ENCODE measurements at regions not wholly inside any gene's neighbourhood (a gene's known extent, or its start where the extent isn't known, plus 50 kb on each side); places are given as distances from the start of the nearest gene placed in this dataset.

GRCh38 chr5:163362840-163363371, 74.5 kb upstream of the CCNG1 start:
- H3K9me3 ChIP-seq (ENCODE audit: insufficient read depth, low read depth, low read length), result peaks cover 3% of the 10 kb centered on the region; the same call in 1 of the 2 replicates
- H3K27ac ChIP-seq (ENCODE audit: low read length), result no peak overlapping the region
- no peaks in the 10 kb centered on the region for H3K36me3 ChIP-seq (ENCODE audit: insufficient read depth, low read depth, low read length)
- H3K4me3 ChIP-seq (ENCODE audit: low read length), result no peak overlapping the region
- no peaks in the 10 kb centered on the region for H3K27me3 ChIP-seq (ENCODE audit: insufficient read depth, low read length)
- no peak overlapping the region for H3K9ac ChIP-seq (ENCODE audit: low read depth, low read length)
- no peaks in the 10 kb centered on the region for H3K4me1 ChIP-seq (ENCODE audit: insufficient read depth, low read length)

- Histone ChIP-seq H3K4me3 (ENCODE audit: low read length) (no peak overlapping the region), H3K9ac (ENCODE audit: low read depth, low read length) (no peak overlapping the region), H3K9me3 (ENCODE audit: insufficient read depth, low read depth, low read length) (peaks cover 3% of the 10 kb centered on the region; the same call in 1 of the 2 replicates), H3K27ac (ENCODE audit: low read length) (no peak overlapping the region), H3K36me3 (ENCODE audit: insufficient read depth, low read depth, low read length) (no peaks in the 10 kb centered on the region), H3K27me3 (ENCODE audit: insufficient read depth, low read length) (no peaks in the 10 kb centered on the region), H3K4me1 (ENCODE audit: insufficient read depth, low read length) (no peaks in the 10 kb centered on the region)
Measured at GRCh38 chr5:163363389-163363788, 74.0 kb upstream of the CCNG1 start.

GRCh38 chr5:163366757-163367156, 70.6 kb upstream of the CCNG1 start:
- H3K27ac ChIP-seq (ENCODE audit: low read length), result no peak overlapping the region
- H3K27me3 ChIP-seq (ENCODE audit: insufficient read depth, low read length), result no peaks in the 10 kb centered on the region

GRCh38 chr5:163369776-163370385, 67.5 kb upstream of the CCNG1 start:
- H3K9ac ChIP-seq (ENCODE audit: low read depth, low read length), result no peak overlapping the region
- no peaks in the 10 kb centered on the region for H3K27me3 ChIP-seq (ENCODE audit: insufficient read depth, low read length)
- H3K27ac ChIP-seq (ENCODE audit: low read length), result no peak overlapping the region
- H3K36me3 ChIP-seq (ENCODE audit: insufficient read depth, low read depth, low read length), result no peaks in the 10 kb centered on the region
- H3K4me3 ChIP-seq (ENCODE audit: low read length), result no peak overlapping the region
- peaks cover 7% of the 10 kb centered on the region for H3K4me1 ChIP-seq (ENCODE audit: insufficient read depth, low read length)
- H3K9me3 ChIP-seq (ENCODE audit: insufficient read depth, low read depth, low read length), result peaks cover 3% of the 10 kb centered on the region; the same call in 1 of the 2 replicates

More at GRCh38 chr5:163366757-163367156, 70.6 kb upstream of the CCNG1 start:
- no peaks in the 10 kb centered on the region for H3K4me1 ChIP-seq (ENCODE audit: insufficient read depth, low read length)
- H3K9ac ChIP-seq (ENCODE audit: low read depth, low read length), result no peak overlapping the region
- H3K9me3 ChIP-seq (ENCODE audit: insufficient read depth, low read depth, low read length), result peaks cover 3% of the 10 kb centered on the region; the same call in 1 of the 2 replicates
- no peaks in the 10 kb centered on the region for H3K36me3 ChIP-seq (ENCODE audit: insufficient read depth, low read depth, low read length)
- H3K4me3 ChIP-seq (ENCODE audit: low read length), result no peak overlapping the region

GRCh38 chr5:163373436-163374084, 63.8 kb upstream of the CCNG1 start:
- Histone ChIP-seq H3K36me3 (ENCODE audit: insufficient read depth, low read depth, low read length) (no peaks in the 10 kb centered on the region), H3K4me3 (ENCODE audit: low read length) (no peak overlapping the region), H3K9ac (ENCODE audit: low read depth, low read length) (no peak overlapping the region), H3K4me1 (ENCODE audit: insufficient read depth, low read length) (peaks cover 13% of the 10 kb centered on the region), H3K9me3 (ENCODE audit: insufficient read depth, low read depth, low read length) (no peaks in the 10 kb centered on the region), H3K27me3 (ENCODE audit: insufficient read depth, low read length) (no peaks in the 10 kb centered on the region), H3K27ac (ENCODE audit: low read length) (no peak overlapping the region)

- Histone ChIP-seq H3K27me3 (ENCODE audit: insufficient read depth, low read length) (no peaks in the 10 kb centered on the region), H3K9me3 (ENCODE audit: insufficient read depth, low read depth, low read length) (no peaks in the 10 kb centered on the region), H3K4me3 (ENCODE audit: low read length) (no peak overlapping the region), H3K27ac (ENCODE audit: low read length) (no peak overlapping the region), H3K4me1 (ENCODE audit: insufficient read depth, low read length) (peaks cover 15% of the 10 kb centered on the region), H3K36me3 (ENCODE audit: insufficient read depth, low read depth, low read length) (no peaks in the 10 kb centered on the region), H3K9ac (ENCODE audit: low read depth, low read length) (peak overlapping the region; percentile 21; the same call in 1 of the 2 replicates)
Measured at GRCh38 chr5:163377982-163378381, 59.4 kb upstream of the CCNG1 start.

GRCh38 chr5:163379298-163380155, 57.9 kb upstream of the CCNG1 start:
- Histone ChIP-seq H3K4me1 (ENCODE audit: insufficient read depth, low read length) (peaks cover 8% of the 10 kb centered on the region; the same call in 1 of the 2 replicates), H3K27me3 (ENCODE audit: insufficient read depth, low read length) (no peaks in the 10 kb centered on the region), H3K36me3 (ENCODE audit: insufficient read depth, low read depth, low read length) (no peaks in the 10 kb centered on the region), H3K9ac (ENCODE audit: low read depth, low read length) (no peak overlapping the region), H3K27ac (ENCODE audit: low read length) (no peak overlapping the region), H3K9me3 (ENCODE audit: insufficient read depth, low read depth, low read length) (no peaks in the 10 kb centered on the region), H3K4me3 (ENCODE audit: low read length) (no peak overlapping the region)

GRCh38 chr5:163381832-163382231, 55.6 kb upstream of the CCNG1 start:
- Histone ChIP-seq H3K4me1 (ENCODE audit: insufficient read depth, low read length) (peaks cover 8% of the 10 kb centered on the region; the same call in 1 of the 2 replicates), H3K9ac (ENCODE audit: low read depth, low read length) (no peak overlapping the region), H3K27ac (ENCODE audit: low read length) (no peak overlapping the region), H3K27me3 (ENCODE audit: insufficient read depth, low read length) (no peaks in the 10 kb centered on the region), H3K36me3 (ENCODE audit: insufficient read depth, low read depth, low read length) (no peaks in the 10 kb centered on the region), H3K4me3 (ENCODE audit: low read length) (no peak overlapping the region), H3K9me3 (ENCODE audit: insufficient read depth, low read depth, low read length) (no peaks in the 10 kb centered on the region)

GRCh38 chr5:163383754-163384153, 53.6 kb upstream of the CCNG1 start:
- Histone ChIP-seq H3K9me3 (ENCODE audit: insufficient read depth, low read depth, low read length) (no peaks in the 10 kb centered on the region), H3K4me1 (ENCODE audit: insufficient read depth, low read length) (0 out of 2 replicates have a peak, but pooled peaks cover 2% of the 10 kb centered on the region), H3K9ac (ENCODE audit: low read depth, low read length) (no peak overlapping the region), H3K27me3 (ENCODE audit: insufficient read depth, low read length) (no peaks in the 10 kb centered on the region), H3K27ac (ENCODE audit: low read length) (no peak overlapping the region), H3K4me3 (ENCODE audit: low read length) (no peak overlapping the region), H3K36me3 (ENCODE audit: insufficient read depth, low read depth, low read length) (no peaks in the 10 kb centered on the region)

GRCh38 chr5:163384669-163385068, 52.7 kb upstream of the CCNG1 start:
- Histone ChIP-seq H3K4me1 (ENCODE audit: insufficient read depth, low read length) (no peaks in the 10 kb centered on the region), H3K27ac (ENCODE audit: low read length) (no peak overlapping the region), H3K4me3 (ENCODE audit: low read length) (no peak overlapping the region), H3K9ac (ENCODE audit: low read depth, low read length) (no peak overlapping the region), H3K36me3 (ENCODE audit: insufficient read depth, low read depth, low read length) (no peaks in the 10 kb centered on the region), H3K9me3 (ENCODE audit: insufficient read depth, low read depth, low read length) (no peaks in the 10 kb centered on the region), H3K27me3 (ENCODE audit: insufficient read depth, low read length) (no peaks in the 10 kb centered on the region)

- Histone ChIP-seq H3K9me3 (ENCODE audit: insufficient read depth, low read depth, low read length) (no peaks in the 10 kb centered on the region), H3K36me3 (ENCODE audit: insufficient read depth, low read depth, low read length) (no peaks in the 10 kb centered on the region), H3K27me3 (ENCODE audit: insufficient read depth, low read length) (no peaks in the 10 kb centered on the region), H3K27ac (ENCODE audit: low read length) (no peak overlapping the region), H3K4me1 (ENCODE audit: insufficient read depth, low read length) (no peaks in the 10 kb centered on the region), H3K9ac (ENCODE audit: low read depth, low read length) (no peak overlapping the region), H3K4me3 (ENCODE audit: low read length) (no peak overlapping the region)
Measured at GRCh38 chr5:163385271-163385670, 52.1 kb upstream of the CCNG1 start.

Data from iPS-20b (cell line).